ENCODE measurements at regions not wholly inside any gene's neighbourhood (a gene's known extent, or its start where the extent isn't known, plus 50 kb on each side); places are given as distances from the start of the nearest gene placed in this dataset.
A peak's percentile ranks its signal among the peaks of the same experiment; 100 is the strongest.
"Not testable (repeated sequence)": the region's sequence is repeated elsewhere in the genome, so short reads cannot be mapped to it uniquely, and the experiment has no call there.

DNA sequence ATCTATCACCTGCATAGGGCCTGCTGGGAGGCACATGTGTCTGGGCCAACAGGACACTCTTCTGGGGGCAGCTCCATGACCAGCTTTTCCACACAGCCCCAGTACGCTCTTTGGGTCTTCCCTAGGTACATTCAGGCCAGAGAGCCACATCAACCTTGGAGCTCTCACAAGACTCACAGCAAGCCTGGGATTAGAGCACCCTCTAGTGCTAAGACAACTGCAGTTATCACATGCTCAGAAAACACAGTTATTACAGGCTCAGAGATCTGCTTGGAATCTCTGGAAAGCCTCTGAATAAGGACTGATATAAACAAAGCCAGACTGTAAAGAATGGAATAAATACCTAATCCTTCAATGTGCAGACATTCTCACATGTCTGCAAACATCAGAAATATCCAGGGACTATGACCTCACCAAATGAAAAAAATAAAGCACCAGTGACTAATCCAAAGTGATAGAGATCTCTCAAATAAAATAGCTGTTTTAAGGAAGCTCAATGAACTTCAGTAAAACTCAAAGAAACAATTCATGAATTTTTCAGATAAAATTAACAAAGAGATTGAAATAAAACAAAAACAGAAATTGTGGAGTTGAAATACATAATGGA, 563.9 kb upstream of the NR5A2 start:
- DNase-seq, result peak; percentile 0 to 53 (median 21)

DNA sequence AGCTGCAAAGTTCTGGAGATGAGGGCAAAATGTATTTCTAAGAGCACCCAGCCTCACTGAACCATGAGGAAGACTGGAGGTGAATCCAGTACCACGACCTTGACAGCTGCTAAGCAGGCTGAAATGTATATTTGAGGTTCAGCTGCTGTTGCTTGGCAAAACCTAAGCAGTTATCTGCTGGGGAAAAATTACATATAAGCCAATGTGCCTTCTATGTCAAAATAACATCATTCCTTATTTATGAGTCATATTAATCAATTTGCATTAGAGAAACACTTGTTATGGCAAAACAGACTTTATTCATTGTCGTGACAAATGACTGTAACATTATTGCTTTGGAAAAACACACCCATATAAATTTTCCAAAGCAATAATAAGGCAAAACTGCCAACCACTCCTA, 560.5 kb upstream of the NR5A2 start:
- no peak for DNase-seq

DNA sequence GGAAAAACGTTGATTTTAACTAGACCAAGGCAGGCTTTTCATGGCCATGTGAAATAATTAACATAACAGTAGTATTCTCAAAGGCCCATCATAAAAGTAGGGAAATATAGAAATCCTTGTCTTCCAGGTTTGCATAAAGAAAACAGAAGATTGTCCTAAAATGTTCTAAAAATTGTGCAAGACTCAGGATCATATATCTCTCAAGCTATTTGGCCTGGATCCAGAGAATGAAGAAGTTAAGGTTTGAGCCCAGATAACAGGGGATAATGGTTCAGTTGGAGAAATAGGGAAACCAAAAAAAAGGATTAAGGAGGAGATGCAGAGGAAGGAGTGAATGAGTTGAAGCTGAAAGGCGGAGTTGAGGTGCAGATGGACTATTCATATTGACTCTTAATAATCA, 555.5 kb upstream of the NR5A2 start:
- no peak for DNase-seq

DNA sequence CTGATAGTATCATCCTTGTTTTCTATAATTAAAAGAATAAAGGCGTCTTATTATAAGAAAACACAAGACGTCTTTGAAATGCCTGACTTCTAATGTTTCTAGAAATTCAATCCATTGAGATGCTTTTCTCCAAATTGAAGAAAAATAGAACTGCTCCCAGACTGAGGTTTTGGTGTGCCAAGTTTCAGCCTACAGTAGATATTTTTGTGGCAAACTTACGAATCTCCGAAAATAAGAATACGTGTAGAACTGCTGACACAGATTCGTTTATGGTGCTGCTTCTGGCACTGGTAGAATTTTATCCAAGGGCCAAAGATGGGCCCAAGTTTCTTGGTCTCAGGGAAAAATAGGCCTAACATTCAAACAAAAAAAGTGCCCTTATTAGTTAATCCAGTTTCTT, 554.5 kb upstream of the NR5A2 start:
- DNase-seq, result no peak

DNA sequence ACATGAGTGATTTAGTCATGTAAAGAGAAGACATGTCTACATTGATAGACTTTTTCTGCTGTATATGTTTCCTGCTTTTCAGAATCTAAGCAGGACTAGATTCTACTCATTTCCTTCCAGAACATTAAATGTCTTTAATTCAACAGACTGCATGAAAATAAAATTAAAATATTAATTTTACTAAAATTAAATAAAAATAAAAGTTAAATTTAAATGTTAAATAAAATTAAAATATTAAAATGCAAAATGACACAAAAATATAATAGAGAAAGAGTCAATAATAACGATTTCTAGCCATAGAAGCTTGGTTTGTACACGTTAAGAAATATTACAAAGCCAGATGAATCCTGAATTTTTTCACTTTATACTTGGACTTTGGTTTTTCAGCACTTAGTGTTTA, 552.8 kb upstream of the NR5A2 start:
- DNase-seq, result no peak

DNA sequence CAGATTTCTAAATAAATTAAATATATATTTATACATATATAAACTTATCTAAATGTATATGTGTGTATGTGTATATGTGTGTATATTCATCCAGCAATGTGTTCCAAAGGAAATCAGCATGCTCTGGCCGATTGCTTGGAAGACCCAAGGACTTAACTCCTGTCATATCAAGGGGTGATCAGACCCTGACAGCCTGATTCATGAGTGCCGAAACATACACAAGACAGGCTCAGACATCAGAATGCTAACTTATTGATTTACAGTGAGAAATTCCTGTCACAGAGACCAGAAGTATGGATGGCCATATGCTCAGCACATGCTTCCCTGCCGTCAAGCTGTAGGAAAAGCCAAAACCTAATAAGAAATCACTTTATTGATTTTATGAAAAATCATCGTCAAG, 545.1 kb upstream of the NR5A2 start:
- DNase-seq, result no peak

DNA sequence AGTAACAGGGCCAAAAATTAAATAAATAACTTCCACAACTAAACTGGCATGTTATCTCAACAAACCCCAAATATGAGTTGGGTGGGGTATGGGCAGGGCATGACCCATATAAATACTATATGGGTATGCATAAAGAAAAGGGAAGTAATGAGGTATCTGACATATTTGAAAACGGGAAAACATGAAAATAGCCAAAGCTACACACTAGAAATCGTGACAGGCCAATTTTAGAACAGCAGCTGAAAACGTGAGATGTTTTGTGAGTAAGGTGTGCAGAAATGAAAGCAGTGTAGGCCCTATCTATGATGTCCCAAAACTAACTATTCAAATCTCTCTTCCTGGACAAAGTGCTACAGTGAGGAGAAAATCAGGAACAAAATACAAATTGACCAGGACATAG, 537.9 kb upstream of the NR5A2 start:
- no peak for DNase-seq

DNA sequence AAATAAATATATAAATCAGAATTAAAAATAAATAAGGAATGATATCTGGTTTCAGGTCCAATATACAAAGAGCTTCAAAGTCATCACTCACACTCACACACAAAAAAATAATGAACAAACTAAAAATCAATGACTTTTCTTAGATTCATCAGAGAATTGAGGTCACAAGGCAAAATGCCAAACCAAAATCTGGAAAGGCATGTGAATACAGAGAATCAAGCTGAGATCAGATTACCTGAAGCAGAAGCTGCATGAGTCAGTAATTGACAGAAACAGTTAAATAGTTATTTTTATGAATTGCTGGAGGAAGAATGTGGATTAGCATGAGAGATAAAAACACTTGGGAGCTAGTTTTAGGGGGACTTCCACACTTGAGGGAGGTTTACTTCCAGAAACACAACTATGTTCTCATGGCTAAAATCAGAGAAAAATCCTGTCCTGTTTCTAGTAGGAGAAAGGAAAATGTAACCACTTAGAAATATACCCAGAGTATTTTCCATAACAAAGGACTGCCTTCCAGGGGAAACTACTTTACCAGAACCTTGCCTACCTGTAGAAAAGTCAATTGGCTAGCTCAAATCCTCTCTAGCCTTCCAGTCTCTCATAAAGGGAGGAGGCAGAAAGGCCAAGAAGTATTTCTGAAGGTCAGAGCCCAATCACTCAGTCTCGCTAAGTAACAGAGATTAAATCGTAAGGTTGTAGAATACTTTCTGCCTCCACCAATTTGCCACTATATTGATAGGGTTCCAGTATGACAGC, 536.6 kb upstream of the NR5A2 start:
- no peak for DNase-seq

DNA sequence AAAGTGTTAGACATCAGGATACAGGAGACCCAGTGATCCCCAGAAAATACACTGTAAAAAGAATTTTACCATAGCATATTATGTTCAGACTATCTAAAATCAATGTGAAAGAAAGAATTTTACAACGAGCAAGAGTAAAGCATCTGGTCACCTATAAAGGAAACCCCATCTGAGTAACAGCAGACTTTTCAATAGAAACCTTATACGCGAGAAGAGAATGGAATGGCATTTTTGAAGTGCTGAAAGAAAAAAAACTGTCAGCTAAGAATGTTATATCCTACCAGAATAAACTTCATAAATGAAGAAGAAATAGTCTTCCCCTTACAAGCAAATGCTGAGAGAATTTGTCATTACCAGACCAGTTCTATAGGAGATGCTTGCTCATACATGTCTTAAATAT, 532.1 kb upstream of the NR5A2 start:
- no peak for DNase-seq

DNA sequence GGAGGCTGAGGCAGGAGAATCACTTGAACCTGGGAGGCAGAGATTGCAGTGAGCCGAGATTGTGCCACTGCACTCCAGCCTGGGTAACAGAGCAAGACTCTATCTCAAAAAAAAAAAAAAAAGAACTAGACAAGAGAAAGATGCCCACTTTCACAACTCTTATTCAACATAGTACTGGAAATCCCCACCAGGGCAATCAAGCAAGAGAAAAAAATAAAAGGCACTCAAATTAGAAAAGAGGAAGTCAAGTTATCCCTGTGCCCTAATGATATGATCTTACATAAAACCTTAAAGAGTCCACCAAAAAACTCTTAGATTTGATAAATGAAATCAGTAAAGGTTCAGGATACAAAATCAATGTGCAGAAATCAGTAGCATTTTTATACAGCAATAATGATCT, 528.7 kb upstream of the NR5A2 start:
- DNase-seq, result not testable (repeated sequence)

DNA sequence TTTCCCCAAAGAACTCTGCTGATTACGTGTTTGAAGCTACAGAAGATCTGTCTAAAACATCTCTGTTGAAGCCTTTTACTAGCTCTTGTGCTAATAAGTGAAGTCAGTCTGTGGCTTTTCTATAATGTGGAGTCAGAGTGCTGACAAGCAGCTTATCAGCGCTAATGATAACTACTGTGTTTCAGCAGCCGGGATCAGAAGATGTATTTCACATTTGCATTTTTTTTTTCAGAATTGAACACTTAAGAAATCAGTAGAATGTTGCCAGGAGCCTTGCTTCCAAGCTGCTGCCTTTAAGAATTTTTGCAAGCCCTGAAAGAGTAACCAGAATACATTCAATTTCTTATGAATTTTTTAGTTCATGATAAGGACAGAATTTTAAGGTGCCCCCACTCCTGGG, 519.4 kb upstream of the NR5A2 start:
- DNase-seq, result no peak

DNA sequence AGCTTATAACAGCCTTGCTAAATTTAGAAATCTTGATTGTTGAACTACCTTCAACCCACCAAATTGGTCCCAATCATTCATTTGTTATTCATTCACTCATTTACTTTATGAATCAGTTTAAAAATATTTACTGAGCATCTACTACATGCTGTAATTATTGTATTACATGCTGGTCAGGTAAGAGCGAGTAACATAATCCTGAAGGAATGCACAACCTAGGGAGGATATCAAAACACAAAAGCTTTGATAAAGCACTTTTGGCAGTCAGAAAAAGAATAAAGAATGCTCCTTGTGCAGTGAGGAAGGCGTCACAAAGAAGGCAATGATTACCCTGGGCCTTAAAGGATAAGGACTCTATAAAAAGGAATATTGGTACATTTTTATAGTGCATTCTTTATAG, 518.9 kb upstream of the NR5A2 start:
- no peak for DNase-seq

DNA sequence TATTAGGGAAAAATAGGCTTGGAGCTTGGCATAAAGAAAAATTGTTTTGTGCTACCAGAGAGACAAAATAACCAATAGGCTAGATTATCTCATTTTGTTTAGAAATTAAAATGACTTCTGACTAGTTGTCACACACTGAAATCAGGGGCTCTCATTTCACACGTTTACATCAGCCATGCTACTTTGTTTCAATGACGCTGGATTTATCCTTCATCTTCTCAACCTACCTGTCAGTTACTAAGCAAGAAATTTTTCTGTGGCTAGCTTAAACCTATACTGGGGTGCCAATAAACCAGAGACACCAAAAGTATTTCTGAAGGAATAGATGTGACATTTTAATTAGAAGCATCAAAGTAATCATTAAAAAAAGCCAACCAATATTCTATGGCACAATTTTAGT, 518.1 kb upstream of the NR5A2 start:
- no peak for DNase-seq

DNA sequence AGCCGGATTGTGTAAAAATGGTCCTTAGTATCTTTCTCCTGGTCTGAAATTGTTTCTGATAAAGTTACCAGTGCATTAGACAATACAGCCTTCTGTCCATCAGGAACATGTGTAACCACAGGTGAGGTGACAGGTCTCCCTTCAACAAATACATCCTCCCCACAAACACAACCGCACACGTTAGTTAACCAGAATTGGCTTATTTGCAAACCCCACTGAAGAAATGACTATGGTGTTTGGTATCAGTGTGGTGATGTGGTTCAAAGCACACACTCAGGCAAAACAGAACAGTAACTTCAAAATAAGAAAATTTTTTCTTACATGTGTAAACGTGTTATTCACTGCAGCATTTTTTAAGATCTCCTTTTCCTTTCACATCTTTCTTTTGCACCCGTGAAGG, 517.2 kb upstream of the NR5A2 start:
- no peak for DNase-seq

DNA sequence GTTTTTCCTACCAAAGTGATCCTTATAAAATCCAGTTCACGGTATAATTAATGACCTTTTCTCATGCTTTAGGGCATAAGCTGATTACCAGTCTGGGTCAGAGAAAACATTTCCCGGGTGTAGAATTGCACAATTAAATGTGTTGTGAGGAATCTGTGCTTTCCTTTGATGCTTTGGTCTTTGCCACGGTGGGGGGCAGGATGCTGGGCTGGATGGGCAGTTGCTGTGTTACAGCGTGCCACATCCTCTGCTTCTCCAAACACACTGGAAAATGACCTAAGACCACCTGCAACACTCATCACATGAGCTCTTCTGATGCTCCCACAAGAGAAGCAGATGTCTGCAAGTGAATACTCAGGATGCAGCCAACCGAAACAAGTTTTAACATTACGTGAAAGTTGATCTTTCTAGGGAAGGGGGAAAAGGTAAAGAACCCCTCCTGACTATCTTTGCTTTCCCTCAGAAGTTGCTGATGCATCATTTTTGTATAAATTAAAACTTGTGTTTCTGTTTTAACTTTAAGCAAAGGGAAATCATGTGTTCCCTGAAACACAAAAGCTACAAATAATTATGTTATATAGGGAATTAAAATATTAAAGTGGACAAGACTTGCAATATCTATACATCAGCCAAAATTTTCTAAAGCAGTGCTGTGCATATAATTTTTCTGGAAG, 515.3 kb upstream of the NR5A2 start:
- DNase-seq, result peak; percentile 19 to 69 (median 62)

DNA sequence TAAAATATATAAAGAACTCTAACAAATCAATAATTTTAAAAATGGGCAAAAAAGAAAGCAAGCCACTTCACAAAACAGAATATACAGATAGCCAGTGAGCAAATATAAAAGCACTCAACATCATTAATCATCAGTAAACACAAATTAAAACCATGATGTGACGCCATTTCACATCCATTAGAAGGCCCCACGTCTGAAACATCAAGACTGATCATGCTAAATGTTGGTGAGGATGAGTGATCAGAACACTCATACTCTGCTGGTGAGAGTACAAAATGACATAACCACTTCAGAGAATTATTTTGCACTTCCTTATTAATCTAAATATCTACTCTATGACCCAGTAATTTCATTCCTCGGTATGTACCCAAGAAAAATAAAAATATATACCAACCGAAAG, 512.2 kb upstream of the NR5A2 start:
- DNase-seq, result peak in 2 of 3 experiments; percentile 1 to 45

DNA sequence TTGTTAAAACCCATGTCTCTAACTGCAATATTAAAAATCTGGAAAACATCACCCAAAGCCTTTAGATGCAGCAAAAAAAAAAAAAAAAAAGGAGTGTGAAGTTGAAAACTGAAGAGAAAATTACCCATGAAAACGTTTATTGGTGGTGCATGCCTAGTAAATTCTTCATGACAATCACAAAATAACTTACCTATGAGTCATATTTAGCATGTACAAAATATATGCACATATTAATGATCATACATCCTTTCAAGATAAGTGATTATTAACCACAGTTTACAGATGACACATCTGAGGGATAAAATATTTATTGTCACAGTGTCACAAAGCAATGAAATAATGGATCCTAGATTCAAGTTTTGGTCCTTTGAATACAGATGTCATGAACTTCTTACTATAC, 505.2 kb upstream of the NR5A2 start:
- DNase-seq, result no peak

DNA sequence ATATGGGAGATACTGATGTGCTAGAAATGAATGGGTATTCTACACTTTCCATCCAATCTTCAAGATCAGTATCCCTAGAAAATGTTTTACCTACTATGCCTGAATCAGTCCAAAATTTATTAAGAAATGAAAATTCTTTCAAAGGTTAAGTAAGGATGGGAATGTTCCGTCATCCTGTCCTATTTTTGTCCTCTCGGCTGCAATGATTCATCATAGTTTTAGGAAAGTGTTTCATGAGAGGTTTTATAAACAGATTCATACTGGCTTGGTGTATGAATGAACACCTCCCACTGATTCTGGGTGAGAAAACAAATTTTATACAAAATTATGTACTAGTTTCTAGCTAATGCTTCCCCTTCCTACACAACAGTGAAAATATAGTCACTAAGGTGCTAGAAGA, 504.6 kb upstream of the NR5A2 start:
- no peak for DNase-seq

DNA sequence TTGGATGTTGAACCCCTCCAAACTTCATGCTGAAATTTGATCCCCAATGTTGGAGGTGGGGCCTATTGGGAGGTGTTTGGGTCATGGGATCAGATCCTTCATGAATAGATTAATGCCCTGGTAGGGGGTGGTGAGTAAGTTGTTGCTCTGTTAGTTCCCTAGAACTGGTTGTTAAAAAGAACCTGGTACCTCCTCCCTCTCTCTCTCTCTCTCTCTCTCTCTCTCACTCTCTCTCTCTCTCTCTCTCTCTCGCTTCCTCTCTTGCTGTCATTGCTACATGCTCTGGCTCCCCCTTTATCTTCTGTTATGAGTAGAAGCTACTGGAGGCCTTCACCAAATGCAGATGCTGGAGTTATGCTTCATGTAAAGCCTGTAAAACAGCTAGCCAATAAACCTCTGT, 498.2 kb upstream of the NR5A2 start:
- DNase-seq, result no peak

DNA sequence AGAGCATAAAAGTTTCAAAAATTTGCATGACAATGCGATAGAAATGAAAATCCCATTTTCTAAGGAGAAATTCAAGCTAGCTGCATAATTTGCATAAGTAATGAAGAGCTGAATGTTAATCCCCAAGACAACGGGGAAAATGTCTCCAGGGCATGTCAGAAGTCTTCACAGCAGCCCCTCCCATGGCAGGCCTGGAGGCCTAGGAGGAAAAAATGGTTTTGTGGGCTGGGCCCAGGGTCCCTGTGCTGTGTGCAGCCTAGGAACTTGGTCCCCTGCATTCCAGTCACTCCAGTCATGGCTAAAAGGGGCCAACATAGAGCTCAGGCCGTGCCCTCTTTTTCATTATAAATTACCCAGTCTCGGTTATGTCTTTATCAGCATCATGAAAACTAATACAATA, 494.1 kb upstream of the NR5A2 start:
- not testable (repeated sequence) for DNase-seq

DNA sequence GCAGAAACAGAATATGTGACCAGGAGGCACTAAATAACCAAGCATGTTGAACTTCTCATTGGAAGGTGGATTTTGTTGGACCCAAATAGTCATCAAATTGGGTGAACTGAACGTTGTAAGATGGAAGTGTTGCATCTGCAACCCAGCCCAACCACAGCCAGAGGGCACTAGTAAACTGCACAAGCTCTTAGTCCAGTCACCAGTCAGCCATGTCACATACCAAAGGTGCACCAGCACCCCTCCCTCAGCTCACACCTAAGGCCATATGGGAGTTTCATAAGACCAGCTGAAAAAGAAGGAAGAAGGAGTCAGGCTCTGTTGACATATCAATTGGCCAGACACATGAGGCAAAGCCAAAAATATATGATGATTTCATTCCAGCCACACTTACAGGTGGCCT, 481.7 kb upstream of the NR5A2 start:
- no peak for DNase-seq

DNA sequence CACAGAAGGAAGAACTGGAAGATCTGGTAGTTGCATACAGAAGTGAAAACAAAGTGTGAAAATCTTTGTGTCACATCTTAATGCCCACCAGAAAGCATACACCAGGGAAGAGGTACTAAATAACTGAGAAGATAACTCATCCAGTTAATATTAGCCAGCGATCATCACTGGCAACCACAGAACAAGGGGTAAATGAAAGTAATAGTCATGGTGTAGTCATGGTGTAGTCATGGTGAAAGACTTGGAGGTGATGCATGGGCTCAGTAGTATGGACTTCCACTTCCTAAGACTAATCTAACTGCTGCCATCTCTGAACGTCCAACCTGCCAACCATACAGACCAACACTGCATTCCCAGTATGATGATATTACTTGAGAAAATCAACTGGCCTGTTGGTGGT, 481.2 kb upstream of the NR5A2 start:
- DNase-seq, result no peak

DNA sequence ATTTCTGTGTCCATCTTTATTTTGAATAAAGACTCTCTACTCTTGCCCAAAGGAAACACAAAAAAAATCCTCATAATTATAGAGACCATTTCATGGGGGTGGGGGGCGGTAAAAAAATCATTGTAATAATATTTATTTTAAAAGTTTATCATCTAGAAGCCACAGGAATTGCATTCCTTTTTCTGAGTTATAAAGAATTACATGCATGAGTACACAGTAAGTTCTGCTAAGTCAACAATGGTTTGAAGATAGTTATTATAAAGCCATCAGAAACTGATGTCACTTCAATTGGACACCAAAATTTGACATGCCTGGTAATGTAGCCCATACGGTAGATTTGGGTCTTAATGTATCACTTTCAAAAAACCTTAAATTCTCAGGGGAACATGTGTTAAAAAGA, 478.1 kb upstream of the NR5A2 start:
- no peak for DNase-seq
